ENCODE measurements at regions not wholly inside any gene's neighbourhood (a gene's known extent, or its start where the extent isn't known, plus 50 kb on each side); places are given as distances from the start of the nearest gene placed in this dataset.

DNA sequence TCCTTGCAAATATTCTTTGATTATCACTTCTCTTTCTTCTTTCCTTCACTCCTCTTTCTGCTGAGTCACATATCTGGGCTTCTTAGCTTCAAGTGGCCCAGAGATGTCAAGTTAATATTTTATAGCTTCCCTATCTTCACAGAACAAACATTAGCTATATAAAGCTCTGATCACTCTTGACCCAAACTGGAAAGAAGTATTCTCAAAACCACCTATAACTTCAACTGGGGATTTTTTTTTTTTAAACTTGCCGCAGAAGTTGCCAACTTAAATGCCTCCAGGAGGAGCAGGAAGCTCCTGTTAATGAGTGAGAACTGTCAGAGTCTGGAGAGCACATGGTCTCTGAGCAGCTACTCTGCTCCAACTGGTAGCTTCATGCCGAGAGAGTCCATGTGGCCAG, 233.3 kb upstream of the EDNRA start:
- H3T11ph ChIP-seq (ENCODE audit: low read length): no peak overlapping the region
- H3K9ac ChIP-seq (ENCODE audit: extremely low read depth, insufficient read length, low read length): no peak overlapping the region
- H4K20me1 ChIP-seq (ENCODE audit: control insufficient read depth, insufficient read depth, insufficient read length): no peaks in the 10 kb centered on the region
- TF ChIP-seq, protein P1, sequence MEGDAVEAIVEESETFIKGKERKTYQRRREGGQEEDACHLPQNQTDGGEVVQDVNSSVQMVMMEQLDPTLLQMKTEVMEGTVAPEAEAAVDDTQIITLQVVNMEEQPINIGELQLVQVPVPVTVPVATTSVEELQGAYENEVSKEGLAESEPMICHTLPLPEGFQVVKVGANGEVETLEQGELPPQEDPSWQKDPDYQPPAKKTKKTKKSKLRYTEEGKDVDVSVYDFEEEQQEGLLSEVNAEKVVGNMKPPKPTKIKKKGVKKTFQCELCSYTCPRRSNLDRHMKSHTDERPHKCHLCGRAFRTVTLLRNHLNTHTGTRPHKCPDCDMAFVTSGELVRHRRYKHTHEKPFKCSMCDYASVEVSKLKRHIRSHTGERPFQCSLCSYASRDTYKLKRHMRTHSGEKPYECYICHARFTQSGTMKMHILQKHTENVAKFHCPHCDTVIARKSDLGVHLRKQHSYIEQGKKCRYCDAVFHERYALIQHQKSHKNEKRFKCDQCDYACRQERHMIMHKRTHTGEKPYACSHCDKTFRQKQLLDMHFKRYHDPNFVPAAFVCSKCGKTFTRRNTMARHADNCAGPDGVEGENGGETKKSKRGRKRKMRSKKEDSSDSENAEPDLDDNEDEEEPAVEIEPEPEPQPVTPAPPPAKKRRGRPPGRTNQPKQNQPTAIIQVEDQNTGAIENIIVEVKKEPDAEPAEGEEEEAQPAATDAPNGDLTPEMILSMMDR (conservative IDR thresholded peaks at IDR 0.05): no peak
- no peak overlapping the region for H4K8ac ChIP-seq (replicated peaks; ENCODE audit: insufficient read length, low read depth, low read length)
- H3K36me3 Mint-ChIP-seq (ENCODE audit: insufficient read depth in 1 of 3, low read depth in 3 of 3): no peaks in the 10 kb centered on the region
- DNase-seq: no peak
- no peak overlapping the region for H2BK12ac ChIP-seq (ENCODE audit: insufficient read length, low read depth, low read length)
- H3K4ac ChIP-seq (ENCODE audit: low read depth, low read length): no peak overlapping the region
- H3K4me1 Mint-ChIP-seq: peaks cover 4 to 5% of the 10 kb centered on the region in 2 experiments; a peak in 3 of 4 replicates
- H3K79me2 ChIP-seq (ENCODE audit: insufficient read depth, low read length): no peaks in the 10 kb centered on the region
- H2AK5ac ChIP-seq (ENCODE audit: insufficient read length, low read length): no peak overlapping the region
- no peaks in the 10 kb centered on the region for H3K23me2 ChIP-seq (ENCODE audit: insufficient read length, low read depth, low read length, poor library complexity, severe bottlenecking)
- no peak overlapping the region for H3K14ac ChIP-seq (ENCODE audit: insufficient read depth, low read length)
- H3K4me3 Mint-ChIP-seq: no peak overlapping the region
- H2BK15ac ChIP-seq (ENCODE audit: low read depth, low read length): no peak overlapping the region
- H2BK20ac ChIP-seq (ENCODE audit: low read depth, low read length, poor library complexity, severe bottlenecking): no peak overlapping the region
- no peaks in the 10 kb centered on the region for H3K79me1 ChIP-seq (ENCODE audit: insufficient read depth, low read depth, low read length, poor library complexity, severe bottlenecking)
- no peaks in the 10 kb centered on the region for H3K27me3 Mint-ChIP-seq (ENCODE audit: low read depth)
- no peaks in the 10 kb centered on the region for H3K9me3 ChIP-seq (ENCODE audit: control insufficient read depth, low read depth, low read length)
- H3K9me3 Mint-ChIP-seq: peaks cover 0 to 8% of the 10 kb centered on the region in 2 experiments; a peak in 2 of 5 replicates
- no peak overlapping the region for H2BK5ac ChIP-seq (ENCODE audit: insufficient read length, low read length)
- WGBS (ENCODE audit: extremely low coverage, insufficient read length, low lambda C conversion rate): no CpG with 5 or more reads among the region's 2 CpGs
- H3K4me1 ChIP-seq (ENCODE audit: insufficient read depth, low read length): no peaks in the 10 kb centered on the region
- no peak overlapping the region for H2AFZ ChIP-seq (ENCODE audit: low read length)
- no peaks in the 10 kb centered on the region; the same call in 1 of the 2 replicates for H3K27me3 ChIP-seq (ENCODE audit: insufficient read depth, low read length)
- no peak overlapping the region for H3K4me2 ChIP-seq (ENCODE audit: insufficient read depth, insufficient read length, low read length)
- H4K5ac ChIP-seq (ENCODE audit: insufficient read length, low read depth, low read length): no peak overlapping the region
- H3K27ac ChIP-seq (ENCODE audit: insufficient read length, low read depth, low read length): no peak overlapping the region
- no peak overlapping the region for H3K18ac ChIP-seq (ENCODE audit: insufficient read length, low read depth, low read length)
- no peak overlapping the region for H3K23ac ChIP-seq (ENCODE audit: insufficient read length, low read depth, low read length)
- H3K27ac Mint-ChIP-seq: 0 out of 7 replicates have a peak overlapping the region, but pooled peaks of 1 of the 3 experiments have one; percentile 46
- H4K91ac ChIP-seq (ENCODE audit: insufficient read length, low read depth, low read length): no peak overlapping the region
- no peak overlapping the region for H2BK120ac ChIP-seq (ENCODE audit: low read depth, low read length, poor library complexity, severe bottlenecking)
- no peak overlapping the region for H3K56ac ChIP-seq (ENCODE audit: insufficient read length, low read depth, low read length)

All from H9 (cell line).